ENCODE measurements at regions not wholly inside any gene's neighbourhood (a gene's known extent, or its start where the extent isn't known, plus 50 kb on each side); places are given as distances from the start of the nearest gene placed in this dataset.

DNA sequence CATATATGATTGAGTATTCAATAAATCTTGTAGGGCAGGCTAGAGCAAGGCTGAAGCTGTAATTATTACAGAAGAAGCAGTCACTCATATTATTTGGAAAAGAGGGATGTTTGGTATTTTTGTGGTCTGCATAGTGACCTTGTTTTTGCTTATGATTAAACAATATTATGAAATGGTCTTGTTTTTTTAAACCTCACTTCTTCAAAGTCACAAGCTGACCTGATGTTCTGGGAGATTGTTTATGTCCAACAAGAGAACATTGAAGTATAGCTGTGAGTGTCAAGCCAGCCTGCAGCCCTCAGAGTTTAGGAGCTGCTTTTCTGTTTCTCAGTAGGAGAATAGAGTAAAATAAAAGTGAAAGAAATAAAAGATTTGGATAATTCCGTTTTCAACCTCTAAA, 342.2 kb downstream of the LRRC70 start (continued):
- TF ChIP-seq MAFK (IDR thresholded peaks at IDR 0.05; ENCODE audit: low read depth, low read length), result no peak
- no peak for TF ChIP-seq CBX5 (IDR thresholded peaks at IDR 0.05; ENCODE audit: low read depth, low read length)
- TF ChIP-seq CTCF (IDR thresholded peaks at IDR 0.05; ENCODE audit: control extremely low read depth in 1 of 3, insufficient read depth in 1 of 3, low read depth in 1 of 3, low read length in 3 of 3), result no peak
- TF ChIP-seq NANOG (IDR thresholded peaks at IDR 0.05; ENCODE audit: insufficient read depth, low read depth, low read length, poor library complexity, severe bottlenecking), result no peak
- TF ChIP-seq ZNF274 (IDR thresholded peaks at IDR 0.05; ENCODE audit: borderline replicate concordance, extremely low read depth, low read length), result no peak

All from H1 (cell line).